Naive thymus-derived CD8-positive, alpha-beta T cell (primary cell): ENCODE measurements at regions not wholly inside any gene's neighbourhood (a gene's known extent, or its start where the extent isn't known, plus 50 kb on each side); places are given as distances from the start of the nearest gene placed in this dataset.
"Not testable (repeated sequence)": the region's sequence is repeated elsewhere in the genome, so short reads cannot be mapped to it uniquely, and the experiment has no call there.

Experiments
- ATAC-seq, 2 donors: fragments of 150-1000 bp; cut with Tn5 transposase in 1 of 2; sonication (Bioruptor Pico), chemical (Tn5 transposase) in 1 of 2; 1 replicate in 1 of 2; 2 replicates in 1 of 2; pipeline ENCODE4 v1.10.0; 2021; ENCODE audit warnings: mild to moderate bottlenecking in 2 of 2, moderate library complexity in 2 of 2
- POLR2A ChIA-PET: fragments of 350-600 bp; sonication (Branson Sonifier 250); formaldehyde crosslinking; loops from one replicate; lab custom pipeline; 2021; ENCODE audit warnings: antibody characterized with exemption; lab: Charles Lee
- DNase-seq, 10 donors: peaks; one replicate each; pipeline versions ENCODE4 v3.0.0 to v3.0.0-alpha.2; 2020 to 2022
- H3K27ac Mint-ChIP-seq, 10 donors: one replicate each; pipeline ENCODE4 v1.8.0; 2020 to 2022; ENCODE audit warnings: mild to moderate bottlenecking in 10 of 10, mixed read lengths in 10 of 10, moderate library complexity in 4 of 10, inconsistent platforms in 1 of 10
- H3K27me3 Mint-ChIP-seq, 5 donors: one replicate each; pipeline ENCODE4 v1.8.0; 2021 to 2022; ENCODE audit warnings: mixed read lengths in 5 of 5
- H3K36me3 Mint-ChIP-seq, 3 donors: one replicate each; pipeline ENCODE4 v1.8.0; 2020 to 2022; ENCODE audit warnings: mixed read lengths in 3 of 3, mild to moderate bottlenecking in 2 of 3, inconsistent platforms in 1 of 3
- H3K4me1 Mint-ChIP-seq, 4 donors: one replicate each; pipeline ENCODE4 v1.8.0; 2021 to 2022; ENCODE audit warnings: mixed read lengths in 4 of 4
- H3K4me3 Mint-ChIP-seq, 10 donors: one replicate each; pipeline ENCODE4 v1.8.0; 2020 to 2022; ENCODE audit warnings: mild to moderate bottlenecking in 10 of 10, mixed read lengths in 10 of 10, moderate library complexity in 6 of 10, inconsistent platforms in 1 of 10
- H3K9me3 Mint-ChIP-seq, 9 donors: one replicate each; pipeline ENCODE4 v1.8.0; 2020 to 2022; ENCODE audit warnings: mixed read lengths in 9 of 9, mild to moderate bottlenecking in 3 of 9, inconsistent platforms in 1 of 9, moderate library complexity in 1 of 9

DNA sequence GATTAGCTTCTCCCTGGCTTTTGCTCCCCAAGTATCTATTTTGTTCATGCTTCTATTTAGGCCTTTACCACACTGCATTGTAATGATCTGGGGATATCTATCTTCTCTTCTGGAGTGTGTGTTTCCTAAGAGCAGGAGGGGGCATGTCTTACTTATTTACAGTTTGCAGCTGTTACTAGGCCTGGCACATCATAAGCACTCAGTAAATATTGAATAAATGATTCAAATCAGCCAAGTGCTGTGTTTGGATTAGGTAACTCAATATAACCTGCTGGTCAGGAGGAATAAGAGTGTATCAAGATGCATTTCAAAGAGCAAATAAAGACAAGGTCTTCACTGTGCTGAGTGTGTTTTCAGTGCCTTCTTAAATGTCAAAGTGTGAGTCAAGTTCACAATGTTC is 186.1 kb downstream of the FOXG1 start:
- POLR2A ChIA-PET = no interaction called here
- no peaks in the 10 kb centered on the region for H3K4me1 Mint-ChIP-seq
- no peak overlapping the region for H3K4me3 Mint-ChIP-seq
- DNase-seq (no peak), ATAC-seq (no peak)
- H3K27ac Mint-ChIP-seq = no peak overlapping the region
- no peaks in the 10 kb centered on the region for H3K27me3 Mint-ChIP-seq
- no peaks in the 10 kb centered on the region for H3K36me3 Mint-ChIP-seq
- peaks cover 6 to 43% (median 16%) of the 10 kb centered on the region in 9 donors for H3K9me3 Mint-ChIP-seq

GRCh38 chr14:28953973-28954372 is 187.4 kb downstream of the FOXG1 start:
- DNase-seq (no peak), ATAC-seq (no peak)
- POLR2A ChIA-PET = no interaction called here
- peaks cover 6 to 50% (median 20%) of the 10 kb centered on the region in 9 donors for H3K9me3 Mint-ChIP-seq
- no peak overlapping the region for H3K27ac Mint-ChIP-seq
- no peaks in the 10 kb centered on the region for H3K27me3 Mint-ChIP-seq
- H3K4me1 Mint-ChIP-seq = no peaks in the 10 kb centered on the region
- no peaks in the 10 kb centered on the region for H3K36me3 Mint-ChIP-seq
- no peak overlapping the region for H3K4me3 Mint-ChIP-seq

DNA sequence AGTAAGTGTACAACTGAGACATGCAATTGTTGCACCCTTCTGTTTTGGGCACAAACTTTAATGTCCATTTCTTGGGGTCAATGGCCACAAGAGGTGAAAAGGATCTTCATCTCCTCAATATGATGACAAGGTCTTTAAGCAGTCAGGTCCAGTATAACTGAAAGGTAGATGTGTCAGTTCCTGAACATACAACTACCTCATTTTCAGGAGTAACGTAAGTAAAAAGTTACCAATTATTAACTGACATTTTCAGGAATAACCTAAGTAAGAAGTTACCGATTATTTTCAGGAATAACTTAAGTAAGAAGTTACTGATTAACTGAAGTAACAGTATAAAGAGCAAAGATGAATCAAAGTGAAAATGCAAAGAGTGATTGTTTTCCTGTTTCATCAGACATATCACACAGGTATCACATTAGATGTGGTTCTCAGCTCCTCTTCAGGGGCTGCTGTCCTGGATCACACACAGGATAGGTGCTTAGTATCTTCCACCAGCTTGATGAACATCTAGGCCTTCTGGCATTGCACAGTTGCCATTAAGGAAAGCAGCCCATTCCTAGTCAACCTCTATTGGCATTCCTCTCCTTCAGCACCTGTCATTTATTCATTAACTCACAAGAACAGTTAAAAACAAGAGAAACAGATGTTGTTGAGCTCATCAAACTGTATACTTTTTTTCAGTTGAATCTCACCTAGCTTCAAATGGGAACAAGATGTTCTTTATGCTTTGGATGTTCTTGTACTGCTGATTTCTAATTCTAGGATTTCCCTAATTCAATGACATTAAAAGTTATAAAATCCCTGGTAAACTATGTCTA is 200.0 kb downstream of the FOXG1 start:
- Mint-ChIP-seq H3K9me3 (peaks cover 0 to 39% (median 8%) of the 10 kb centered on the region in 9 donors), H3K36me3 (no peaks in the 10 kb centered on the region), H3K27ac (no peak overlapping the region), H3K27me3 (no peaks in the 10 kb centered on the region), H3K4me1 (no peaks in the 10 kb centered on the region), H3K4me3 (no peak overlapping the region)
- POLR2A ChIA-PET = no interaction called here
- no peak for ATAC-seq
- DNase-seq = no peak

DNA sequence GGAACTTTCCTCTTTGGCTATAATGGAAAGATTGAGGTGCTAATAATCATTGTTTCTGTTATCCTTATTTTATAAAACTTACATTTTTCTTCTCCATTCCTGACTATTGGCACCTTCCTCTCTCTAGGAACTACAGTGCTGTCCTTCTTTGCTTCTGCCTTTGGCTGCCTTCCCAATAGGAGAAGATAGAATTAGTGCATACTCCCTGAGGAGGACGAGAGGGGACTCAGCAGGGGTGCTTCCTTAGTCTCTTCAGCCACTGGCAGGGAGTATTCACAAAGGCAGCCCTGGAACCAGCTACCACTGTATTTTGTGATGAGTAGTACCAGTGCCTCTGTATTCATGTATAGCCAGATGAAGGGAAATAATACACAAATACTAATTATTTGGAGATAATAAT is 208.5 kb downstream of the FOXG1 start:
- POLR2A ChIA-PET = no interaction called here
- H3K27me3 Mint-ChIP-seq = no peaks in the 10 kb centered on the region
- H3K4me3 Mint-ChIP-seq = no peak overlapping the region
- no peaks in the 10 kb centered on the region for H3K4me1 Mint-ChIP-seq
- ATAC-seq (no peak), DNase-seq (no peak)
- peaks cover 0 to 25% (median 6%) of the 10 kb centered on the region in 9 donors for H3K9me3 Mint-ChIP-seq
- no peaks in the 10 kb centered on the region for H3K36me3 Mint-ChIP-seq
- H3K27ac Mint-ChIP-seq = no peak overlapping the region

DNA sequence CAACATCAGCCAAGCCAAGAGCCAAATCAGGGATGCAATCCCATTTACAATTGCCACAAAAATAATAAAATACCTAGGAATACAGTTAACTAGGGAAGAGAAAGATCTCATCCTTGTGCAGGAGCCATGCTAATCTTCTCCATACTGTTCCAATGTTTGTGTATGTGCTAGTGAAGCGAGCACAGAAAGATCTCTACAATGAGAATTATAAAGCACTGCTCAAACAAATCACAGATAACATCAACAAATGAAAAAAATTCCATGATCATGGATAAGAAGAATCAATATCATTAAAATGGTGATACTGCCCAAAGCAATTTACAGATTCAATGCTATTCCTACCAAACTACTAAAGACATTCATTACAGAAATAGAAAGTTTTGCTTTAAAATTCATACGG is 215.6 kb downstream of the FOXG1 start:
- Mint-ChIP-seq H3K9me3 (peaks cover 2 to 62% (median 18%) of the 10 kb centered on the region in 9 donors), H3K27me3 (no peaks in the 10 kb centered on the region), H3K4me3 (no peak overlapping the region), H3K36me3 (peaks cover 0 to 7% (median 0%) of the 10 kb centered on the region in 3 donors), H3K4me1 (no peaks in the 10 kb centered on the region), H3K27ac (no peak overlapping the region)
- POLR2A ChIA-PET = no interaction called here
- ATAC-seq (no peak), DNase-seq (no peak)

GRCh38 chr14:28983279-28983678 is 216.7 kb downstream of the FOXG1 start:
- no peak overlapping the region for H3K27ac Mint-ChIP-seq
- no peaks in the 10 kb centered on the region for H3K4me1 Mint-ChIP-seq
- H3K36me3 Mint-ChIP-seq = peaks cover 0 to 7% (median 0%) of the 10 kb centered on the region in 3 donors

GRCh38 chr14:28987516-28987915 is 220.9 kb downstream of the FOXG1 start:
- POLR2A ChIA-PET = no interaction called here
- peaks cover 4 to 46% (median 11%) of the 10 kb centered on the region in 9 donors for H3K9me3 Mint-ChIP-seq
- DNase-seq (no peak), ATAC-seq (no peak)
- H3K4me3 Mint-ChIP-seq = no peak overlapping the region
- no peaks in the 10 kb centered on the region for H3K36me3 Mint-ChIP-seq
- no peak overlapping the region for H3K27ac Mint-ChIP-seq
- H3K27me3 Mint-ChIP-seq = no peaks in the 10 kb centered on the region
- no peaks in the 10 kb centered on the region for H3K4me1 Mint-ChIP-seq

More at GRCh38 chr14:28983279-28983678, 216.7 kb downstream of the FOXG1 start:
- Mint-ChIP-seq H3K27me3 (no peaks in the 10 kb centered on the region), H3K4me3 (no peak overlapping the region), H3K9me3 (peaks cover 2 to 67% (median 17%) of the 10 kb centered on the region in 9 donors)
- POLR2A ChIA-PET = no interaction called here
- ATAC-seq (no peak), DNase-seq (no peak)

- H3K27ac Mint-ChIP-seq, H3K27me3 Mint-ChIP-seq, ATAC-seq, H3K4me1 Mint-ChIP-seq, POLR2A ChIA-PET, H3K4me3 Mint-ChIP-seq, H3K36me3 Mint-ChIP-seq, DNase-seq: not testable (repeated sequence)
- peaks cover 0 to 26% (median 10%) of the 10 kb centered on the region in 9 donors for H3K9me3 Mint-ChIP-seq
These were observed 230.6 kb downstream of the FOXG1 start for GRCh38 chr14:28997196-28997595.

DNA sequence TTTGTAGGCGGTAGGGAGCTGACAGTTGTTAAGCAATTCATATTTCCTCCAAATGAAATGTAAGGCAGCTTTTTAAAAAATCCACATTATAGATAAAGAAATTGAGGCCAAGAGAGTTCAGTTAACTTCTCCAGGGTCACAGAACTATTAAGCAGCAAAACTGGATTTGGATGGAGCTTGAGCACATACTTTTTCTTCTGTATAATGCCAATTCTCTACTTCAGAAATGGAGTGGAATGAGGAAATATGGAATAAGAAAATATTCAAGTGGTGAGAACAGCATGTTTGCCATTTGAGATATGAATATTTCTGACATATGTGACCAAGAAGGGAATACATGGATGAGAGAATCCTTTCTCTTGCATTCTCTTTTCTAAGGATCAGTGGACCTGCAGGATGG is 233.1 kb downstream of the FOXG1 start:
- H3K4me1 Mint-ChIP-seq = no peaks in the 10 kb centered on the region
- DNase-seq (no peak), ATAC-seq (no peak)
- peaks cover 0 to 32% (median 9%) of the 10 kb centered on the region in 9 donors for H3K9me3 Mint-ChIP-seq
- peaks cover 0 to 6% (median 2%) of the 10 kb centered on the region in 3 donors for H3K36me3 Mint-ChIP-seq
- no peak overlapping the region for H3K27ac Mint-ChIP-seq
- no peaks in the 10 kb centered on the region for H3K27me3 Mint-ChIP-seq
- H3K4me3 Mint-ChIP-seq = no peak overlapping the region
- POLR2A ChIA-PET = no interaction called here

DNA sequence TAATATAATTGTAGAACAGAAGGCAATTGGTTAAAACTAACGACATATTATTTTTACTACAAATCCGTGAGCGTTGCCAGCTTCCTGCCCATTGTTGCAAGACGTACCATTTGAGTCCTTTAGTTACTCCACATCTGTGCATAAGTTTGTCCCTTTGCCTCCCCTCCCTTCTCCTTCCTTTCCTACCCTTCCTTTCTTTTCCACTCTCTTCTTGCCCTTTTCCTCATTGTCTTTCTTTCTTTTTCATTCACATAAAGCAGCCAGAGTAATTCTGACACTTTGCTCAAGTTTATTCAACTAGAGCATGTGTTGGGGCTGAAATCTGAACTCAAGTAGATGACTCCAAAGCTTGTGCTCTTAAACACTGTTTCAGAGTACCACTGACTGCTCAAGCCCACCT is 239.1 kb downstream of the FOXG1 start:
- Mint-ChIP-seq H3K36me3 (no peaks in the 10 kb centered on the region), H3K27me3 (no peaks in the 10 kb centered on the region), H3K9me3 (peaks cover 3 to 18% (median 12%) of the 10 kb centered on the region in 9 donors), H3K4me3 (no peak overlapping the region), H3K4me1 (no peaks in the 10 kb centered on the region), H3K27ac (no peak overlapping the region)
- DNase-seq (no peak), ATAC-seq (no peak)
- POLR2A ChIA-PET = no interaction called here

- ATAC-seq = no peak
- H3K9me3 Mint-ChIP-seq = peaks cover 3 to 31% (median 11%) of the 10 kb centered on the region in 9 donors
- no peaks in the 10 kb centered on the region for H3K36me3 Mint-ChIP-seq
- DNase-seq = no peak
- H3K27ac Mint-ChIP-seq = no peak overlapping the region
- H3K4me3 Mint-ChIP-seq = no peak overlapping the region
- no peaks in the 10 kb centered on the region for H3K4me1 Mint-ChIP-seq
- H3K27me3 Mint-ChIP-seq = no peaks in the 10 kb centered on the region
- POLR2A ChIA-PET = no interaction called here
These were observed 241.4 kb downstream of the FOXG1 start for GRCh38 chr14:29007990-29008389.

DNA sequence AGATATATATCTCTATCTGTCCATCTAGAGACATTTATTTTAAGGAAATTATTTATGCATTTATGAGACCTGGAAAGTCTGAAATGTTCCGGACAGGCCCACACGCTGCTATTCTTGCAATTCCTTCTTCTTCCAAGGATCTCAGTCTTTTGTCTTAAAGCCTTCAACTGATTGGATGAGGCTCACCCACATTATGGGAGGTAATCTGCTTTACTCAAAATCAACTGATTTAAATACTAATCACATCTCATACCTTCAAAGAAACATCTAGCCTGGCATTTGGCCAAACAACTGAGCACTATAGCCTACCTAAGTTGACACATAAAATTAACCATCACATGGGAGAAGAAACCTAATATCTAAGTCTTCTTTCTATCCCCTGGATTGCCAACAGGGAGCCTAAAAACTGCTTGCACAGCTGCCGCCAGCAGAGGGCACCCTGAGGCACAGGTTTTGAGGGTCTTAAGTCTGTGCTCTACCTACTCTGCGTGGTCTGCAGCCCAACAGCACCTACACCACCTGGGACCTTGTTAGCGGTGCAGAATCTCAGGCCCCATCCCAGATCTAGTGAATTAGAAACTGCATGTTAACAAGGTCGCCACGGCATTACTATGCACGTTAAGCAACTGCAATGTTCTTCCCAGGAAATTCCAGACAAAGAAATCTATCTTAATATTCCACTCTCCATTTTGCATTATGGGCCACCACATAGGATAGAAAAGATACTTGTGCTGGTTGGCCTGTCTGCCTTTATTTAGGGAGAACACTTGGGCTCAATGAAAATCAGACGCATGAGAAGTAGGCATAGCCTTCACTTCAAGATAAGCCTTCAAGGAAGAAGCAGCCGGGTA is 249.7 kb downstream of the FOXG1 start:
- Mint-ChIP-seq H3K36me3 (no peaks in the 10 kb centered on the region), H3K9me3 (peaks cover 0 to 27% (median 5%) of the 10 kb centered on the region in 9 donors), H3K4me3 (no peak overlapping the region), H3K27ac (no peak overlapping the region), H3K27me3 (no peaks in the 10 kb centered on the region), H3K4me1 (no peaks in the 10 kb centered on the region)
- no peak for ATAC-seq
- POLR2A ChIA-PET = no interaction called here
- no peak for DNase-seq

GRCh38 chr14:29023505-29023904 is 256.9 kb downstream of the FOXG1 start:
- POLR2A ChIA-PET, H3K4me1 Mint-ChIP-seq, H3K4me3 Mint-ChIP-seq, ATAC-seq, DNase-seq, H3K27me3 Mint-ChIP-seq, H3K27ac Mint-ChIP-seq: not testable (repeated sequence)
- Mint-ChIP-seq H3K36me3 (peaks cover 0 to 20% (median 0%) of the 10 kb centered on the region in 3 donors), H3K9me3 (peaks cover 4 to 45% (median 22%) of the 10 kb centered on the region in 9 donors)
